A673 (cell line): ENCODE measurements at regions not wholly inside any gene's neighbourhood (a gene's known extent, or its start where the extent isn't known, plus 50 kb on each side); places are given as distances from the start of the nearest gene placed in this dataset.

ENCODE experiments used
- CTCF ChIP-seq: fragments of 300-800, 200-600 bp; sonication (generic); conservative IDR thresholded peaks from 2 replicates; pipeline ENCODE4 v1.5.1; 2017; ENCODE audit warnings: low read depth, mild to moderate bottlenecking, antibody characterized with exemption, low read length, moderate library complexity, mixed read lengths
- EZH2 ChIP-seq: fragments of 200-600 bp; sonication (generic); IDR thresholded peaks from 2 replicates; pipeline ENCODE4 v1.6.1; 2017; ENCODE audit warnings: borderline replicate concordance, low read depth, mild to moderate bottlenecking, mixed read lengths, antibody characterized with exemption, low read length; ENCODE audit not compliant: poor library complexity, severe bottlenecking

DNA sequence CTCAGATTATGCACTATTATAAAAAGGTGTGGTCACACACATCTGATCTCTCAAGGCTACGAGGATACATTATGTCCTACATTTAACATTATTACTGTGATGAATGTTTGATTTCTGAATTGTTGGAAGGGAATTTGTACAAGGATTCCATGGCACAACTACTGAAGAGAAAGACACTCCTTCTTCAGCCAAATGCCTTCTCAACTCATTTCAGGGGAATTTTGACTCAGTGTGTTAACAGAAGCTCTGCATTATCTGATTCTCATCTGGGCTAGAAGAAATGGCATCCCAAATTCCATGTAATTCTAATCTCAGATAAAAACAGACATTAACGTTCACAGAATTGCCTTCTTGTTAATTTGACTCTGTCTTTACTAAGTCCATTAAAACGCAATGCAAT is 477.7 kb downstream of the PDGFC start:
- TF ChIP-seq CTCF (no peak), EZH2 (no peak)
